Upper lobe of left lung (tissue), 6 donors: ENCODE measurements at regions not wholly inside any gene's neighbourhood (a gene's known extent, or its start where the extent isn't known, plus 50 kb on each side); places are given as distances from the start of the nearest gene placed in this dataset.
A peak's percentile ranks its signal among the peaks of the same experiment; 100 is the strongest.

Experiments
- ATAC-seq, 2 donors: fragments of 200-7000 bp; cut with Tn5 transposase; one replicate each; pipeline ENCODE4 v1.9.1; 2022; ENCODE audit warnings: mild to moderate bottlenecking in 2 of 2, moderate library complexity in 2 of 2; ENCODE audit not compliant: low FRiP score in 2 of 2
- DNase-seq, 2 donors: peaks; one replicate each; pipeline ENCODE4 v3.0.0-alpha.2; 2019 to 2020
- H3K27ac ChIP-seq, 4 donors: fragments of 200-600 bp; sonication (generic); one replicate each; pipeline ENCODE4 v1.5.1; 2016 to 2019
- H3K27me3 ChIP-seq, 4 donors: fragments of 200-600 bp; sonication (generic); one replicate each; pipeline ENCODE4 v1.5.1; 2017 to 2019
- H3K36me3 ChIP-seq, 4 donors: fragments of 200-600 bp; sonication (generic); one replicate each; pipeline ENCODE4 v1.5.1; 2016 to 2019
- H3K4me1 ChIP-seq, 4 donors: fragments of 200-600 bp; sonication (generic); one replicate each; pipeline ENCODE4 v1.5.1; 2018 to 2019
- H3K4me3 ChIP-seq, 4 donors: fragments of 200-600 bp; sonication (generic); one replicate each; pipeline ENCODE4 v1.5.1; 2017 to 2019; ENCODE audit warnings: mild to moderate bottlenecking in 2 of 4, moderate library complexity in 1 of 4
- H3K9me3 ChIP-seq, 4 donors: fragments of 200-600 bp; sonication (generic); one replicate each; pipeline ENCODE4 v1.5.1; 2018 to 2019
- EP300 ChIP-seq, 4 donors: sonication (generic); formaldehyde crosslinking; IDR thresholded peaks; one replicate each; pipeline ENCODE4 v1.5.1; 2017; ENCODE audit warnings: antibody characterized with exemption in 4 of 4, control low read depth in 2 of 4
- POLR2A ChIP-seq, 4 donors: fragments of 450-650 bp; IDR thresholded peaks; one replicate each; pipeline ENCODE4 v1.5.1; 2016 to 2017; ENCODE audit warnings: antibody characterized with exemption in 4 of 4, mild to moderate bottlenecking in 2 of 4
- POLR2AphosphoS5 ChIP-seq, 2 donors: sonication (generic); formaldehyde crosslinking; IDR thresholded peaks; one replicate each; pipeline ENCODE4 v1.5.1; 2017; ENCODE audit warnings: antibody characterized with exemption in 2 of 2
- WGBS, 2 donors: methylation state at CpG; one replicate each; pipeline ENCODE4 v1.1.5; 2017 to 2018; 5-methylcytosine and 5-hydroxymethylcytosine counted together
- TF ChIP-seq, protein P1 (sequence below), 6 experiments: fragments of 450-650 bp in 4 of 6; fragments of 200-600 bp in 2 of 6; sonication (generic) in 2 of 6; IDR thresholded peaks; one replicate each; pipeline ENCODE4 v1.5.1; 2016 to 2019; ENCODE audit warnings: antibody characterized with exemption in 6 of 6
- donor health status: DM: no; HTN: no; CAD: no; lungs with moderate emphysema.
- donor health status: DM: no; HTN: yes; CAD: no; lungs with severe emphysema.

DNA sequence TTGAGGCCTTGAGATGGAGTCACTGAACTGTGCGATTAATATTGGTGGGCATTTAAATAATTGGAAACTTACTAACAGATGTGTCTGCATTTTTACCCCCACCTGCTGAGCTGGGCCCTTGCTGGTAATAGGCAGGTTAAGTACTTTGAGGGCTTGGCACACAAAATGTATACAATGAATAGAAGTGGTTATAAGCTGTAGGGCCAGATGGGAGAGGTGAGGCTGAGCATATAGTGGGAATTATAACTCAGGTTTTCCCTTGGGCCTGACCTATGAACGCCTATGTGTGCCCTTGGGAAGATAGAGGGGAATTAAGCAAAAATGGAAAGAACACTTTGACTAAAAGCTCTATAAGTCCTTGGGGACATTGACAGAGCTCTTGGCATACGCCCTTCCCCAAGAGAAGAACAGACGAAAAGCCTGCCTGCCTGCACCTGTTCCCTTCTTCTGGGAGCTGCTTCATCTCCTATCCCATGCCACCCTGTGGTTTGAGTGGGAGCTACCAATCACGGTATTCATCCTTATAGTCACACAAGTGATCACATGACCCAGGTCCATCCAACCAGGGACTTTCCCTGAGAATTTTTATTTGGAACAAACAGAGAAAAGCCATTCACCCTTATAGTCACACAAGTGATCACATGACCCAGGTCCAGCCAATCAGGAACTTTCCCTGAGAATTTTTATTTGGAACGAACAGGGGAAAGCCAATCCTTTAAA, 260.7 kb upstream of the CSF3R start:
- DNase-seq = peak in 1 of 2 donors; percentile 1
- H3K36me3 ChIP-seq = no peaks in the 10 kb centered on the region
- no peaks in the 10 kb centered on the region for H3K4me1 ChIP-seq
- no peaks in the 10 kb centered on the region for H3K27me3 ChIP-seq
- 78 to 90% methylated on average over 6 of the region's 6 CpGs for WGBS, 2 donors
- no peak overlapping the region for H3K4me3 ChIP-seq
- TF ChIP-seq POLR2A (IDR thresholded peaks at IDR 0.05) = no peak
- TF ChIP-seq POLR2AphosphoS5 (IDR thresholded peaks at IDR 0.05) = no peak
- TF ChIP-seq, protein P1, sequence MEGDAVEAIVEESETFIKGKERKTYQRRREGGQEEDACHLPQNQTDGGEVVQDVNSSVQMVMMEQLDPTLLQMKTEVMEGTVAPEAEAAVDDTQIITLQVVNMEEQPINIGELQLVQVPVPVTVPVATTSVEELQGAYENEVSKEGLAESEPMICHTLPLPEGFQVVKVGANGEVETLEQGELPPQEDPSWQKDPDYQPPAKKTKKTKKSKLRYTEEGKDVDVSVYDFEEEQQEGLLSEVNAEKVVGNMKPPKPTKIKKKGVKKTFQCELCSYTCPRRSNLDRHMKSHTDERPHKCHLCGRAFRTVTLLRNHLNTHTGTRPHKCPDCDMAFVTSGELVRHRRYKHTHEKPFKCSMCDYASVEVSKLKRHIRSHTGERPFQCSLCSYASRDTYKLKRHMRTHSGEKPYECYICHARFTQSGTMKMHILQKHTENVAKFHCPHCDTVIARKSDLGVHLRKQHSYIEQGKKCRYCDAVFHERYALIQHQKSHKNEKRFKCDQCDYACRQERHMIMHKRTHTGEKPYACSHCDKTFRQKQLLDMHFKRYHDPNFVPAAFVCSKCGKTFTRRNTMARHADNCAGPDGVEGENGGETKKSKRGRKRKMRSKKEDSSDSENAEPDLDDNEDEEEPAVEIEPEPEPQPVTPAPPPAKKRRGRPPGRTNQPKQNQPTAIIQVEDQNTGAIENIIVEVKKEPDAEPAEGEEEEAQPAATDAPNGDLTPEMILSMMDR (IDR thresholded peaks at IDR 0.05) = no peak
- no peak for TF ChIP-seq EP300 (IDR thresholded peaks at IDR 0.05)
- no peaks in the 10 kb centered on the region for H3K9me3 ChIP-seq
- ATAC-seq = no peak
- H3K27ac ChIP-seq = no peak overlapping the region

DNA sequence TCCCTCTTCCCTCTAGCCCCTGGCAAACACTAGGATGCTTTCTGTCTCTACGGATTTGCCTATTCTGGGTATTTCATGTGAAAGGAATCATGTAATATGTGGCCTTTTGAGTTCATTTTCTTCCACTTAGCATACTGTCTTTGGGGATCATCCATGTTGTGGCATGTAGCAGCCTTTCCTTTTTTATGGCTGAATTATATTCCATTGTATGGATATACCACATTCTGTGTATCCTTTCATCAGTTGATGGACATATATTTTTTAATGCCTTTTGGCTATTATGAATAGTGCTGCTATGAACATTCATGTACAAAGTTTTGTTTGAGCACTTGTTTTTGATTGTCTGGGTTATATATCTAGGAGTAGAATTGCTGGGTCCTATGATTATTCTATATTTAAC, 258.4 kb upstream of the CSF3R start:
- H3K4me3 ChIP-seq = no peak overlapping the region
- DNase-seq = no peak
- H3K27ac ChIP-seq = no peak overlapping the region
- no peak for ATAC-seq
- no peaks in the 10 kb centered on the region for H3K4me1 ChIP-seq
- 88 to 100% methylated on average over 1 of the region's 1 CpG for WGBS, 2 donors
- H3K9me3 ChIP-seq = no peaks in the 10 kb centered on the region
- no peaks in the 10 kb centered on the region for H3K27me3 ChIP-seq
- H3K36me3 ChIP-seq = no peaks in the 10 kb centered on the region
- TF ChIP-seq, protein P1 (IDR thresholded peaks at IDR 0.05) = no peak
- TF ChIP-seq EP300 (IDR thresholded peaks at IDR 0.05) = no peak
- TF ChIP-seq POLR2A (IDR thresholded peaks at IDR 0.05) = no peak

DNA sequence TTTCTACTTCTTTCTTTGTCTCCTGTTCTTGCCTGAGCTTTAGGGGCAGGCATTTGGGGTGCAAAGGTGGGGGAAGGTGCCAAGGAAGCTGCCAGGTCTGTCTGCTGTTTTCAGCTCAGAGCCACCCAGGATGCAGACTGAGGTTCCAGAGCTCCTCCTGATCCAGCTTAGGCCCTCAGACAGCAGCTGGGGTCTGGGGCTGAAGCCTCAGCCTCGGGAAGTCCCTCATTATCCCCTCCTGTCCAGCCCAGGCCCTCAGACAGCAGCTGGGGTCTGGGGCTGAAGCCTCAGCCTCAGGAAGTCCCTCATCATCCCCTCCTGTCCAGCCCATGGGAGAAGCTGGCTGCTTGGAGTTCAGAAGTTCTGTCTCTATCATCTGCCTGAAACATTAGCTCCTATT, 257.7 kb upstream of the CSF3R start:
- no peak overlapping the region for H3K27ac ChIP-seq
- ATAC-seq (no peak), DNase-seq (peak in 1 of 2 donors; percentile 5)
- H3K4me1 ChIP-seq = no peaks in the 10 kb centered on the region
- WGBS, 2 donors = 73% methylated on average over 1 of the region's 1 CpG; no CpG with 5 or more reads in 1 of the 2 donors
- no peak for TF ChIP-seq POLR2A (IDR thresholded peaks at IDR 0.05)
- no peak for TF ChIP-seq POLR2AphosphoS5 (IDR thresholded peaks at IDR 0.05)
- TF ChIP-seq, protein P1 (IDR thresholded peaks at IDR 0.05) = no peak
- TF ChIP-seq EP300 (IDR thresholded peaks at IDR 0.05) = no peak
- H3K4me3 ChIP-seq = no peak overlapping the region
- no peaks in the 10 kb centered on the region for H3K9me3 ChIP-seq
- no peaks in the 10 kb centered on the region for H3K27me3 ChIP-seq
- no peaks in the 10 kb centered on the region for H3K36me3 ChIP-seq

DNA sequence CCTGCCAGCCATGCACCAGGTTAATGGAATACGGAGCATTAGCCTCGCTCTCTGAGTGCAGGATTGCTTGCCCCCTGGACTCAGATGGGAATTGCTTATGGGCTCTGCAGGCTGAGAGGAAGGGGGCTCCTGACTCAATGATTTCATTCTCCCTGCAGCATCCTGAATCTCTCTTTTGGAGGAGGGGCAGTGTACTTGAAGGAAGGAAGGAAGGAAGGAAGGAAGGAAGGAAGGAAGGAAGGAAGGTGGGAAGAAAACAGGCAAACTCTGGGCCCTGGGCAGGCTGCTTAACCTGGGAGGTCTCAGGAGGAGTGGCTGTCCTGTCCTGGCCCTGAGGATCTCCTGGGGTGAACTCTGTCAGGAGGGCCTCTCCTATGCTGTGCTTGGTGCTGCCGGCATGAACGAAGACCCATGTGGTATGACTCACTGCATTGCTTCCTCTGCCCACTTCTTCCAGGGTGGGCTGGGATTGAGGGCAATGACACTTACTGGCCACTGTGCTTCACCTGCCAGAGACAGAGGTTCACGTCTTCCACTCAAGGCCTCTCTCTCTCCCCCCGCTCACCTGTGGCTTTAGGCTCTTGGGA, 257.1 kb upstream of the CSF3R start:
- ATAC-seq = no peak
- H3K27me3 ChIP-seq = no peaks in the 10 kb centered on the region
- DNase-seq = no peak
- H3K27ac ChIP-seq = no peak overlapping the region
- no peaks in the 10 kb centered on the region for H3K4me1 ChIP-seq
- no peaks in the 10 kb centered on the region for H3K9me3 ChIP-seq
- H3K4me3 ChIP-seq = no peak overlapping the region
- TF ChIP-seq EP300 (IDR thresholded peaks at IDR 0.05) (no peak), POLR2A (IDR thresholded peaks at IDR 0.05) (no peak), POLR2AphosphoS5 (IDR thresholded peaks at IDR 0.05) (no peak)
- TF ChIP-seq, protein P1 (IDR thresholded peaks at IDR 0.05) = no peak
- whole genome bisulfite sequencing, 2 donors = 72 to 78% methylated on average over 6 of the region's 6 CpGs
- H3K36me3 ChIP-seq = no peaks in the 10 kb centered on the region

DNA sequence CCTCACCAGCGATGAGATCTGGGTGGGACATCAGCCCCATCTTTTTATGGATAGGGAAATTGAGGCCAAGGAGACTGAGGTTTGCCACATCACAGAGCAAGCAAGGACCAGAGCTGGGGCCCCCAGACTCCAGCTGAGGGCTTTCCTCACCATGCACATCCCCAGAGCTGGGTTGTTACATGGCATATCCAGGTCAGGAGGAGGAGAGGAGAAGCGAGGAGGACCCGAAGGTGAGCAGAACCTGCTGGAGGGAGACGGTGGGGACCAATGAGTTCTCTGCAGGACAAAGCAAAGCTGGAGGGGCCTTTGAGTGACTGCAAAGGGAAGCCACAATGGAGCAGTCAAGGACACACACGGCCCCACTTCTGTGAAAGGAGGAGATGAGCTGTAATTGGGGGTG, 255.5 kb upstream of the CSF3R start:
- Histone ChIP-seq H3K27ac (no peak overlapping the region), H3K4me3 (no peak overlapping the region), H3K36me3 (no peaks in the 10 kb centered on the region), H3K9me3 (no peaks in the 10 kb centered on the region), H3K4me1 (no peaks in the 10 kb centered on the region), H3K27me3 (no peaks in the 10 kb centered on the region)
- TF ChIP-seq, protein P1 (IDR thresholded peaks at IDR 0.05) = no peak
- no peak for TF ChIP-seq POLR2AphosphoS5 (IDR thresholded peaks at IDR 0.05)
- no peak for TF ChIP-seq POLR2A (IDR thresholded peaks at IDR 0.05)
- TF ChIP-seq EP300 (IDR thresholded peaks at IDR 0.05) = no peak
- DNase-seq (no peak), ATAC-seq (no peak)
- WGBS, 2 donors = 76 to 83% methylated on average over 5 of the region's 5 CpGs
